ENCODE measurements at regions not wholly inside any gene's neighbourhood (a gene's known extent, or its start where the extent isn't known, plus 50 kb on each side); places are given as distances from the start of the nearest gene placed in this dataset.

DNA sequence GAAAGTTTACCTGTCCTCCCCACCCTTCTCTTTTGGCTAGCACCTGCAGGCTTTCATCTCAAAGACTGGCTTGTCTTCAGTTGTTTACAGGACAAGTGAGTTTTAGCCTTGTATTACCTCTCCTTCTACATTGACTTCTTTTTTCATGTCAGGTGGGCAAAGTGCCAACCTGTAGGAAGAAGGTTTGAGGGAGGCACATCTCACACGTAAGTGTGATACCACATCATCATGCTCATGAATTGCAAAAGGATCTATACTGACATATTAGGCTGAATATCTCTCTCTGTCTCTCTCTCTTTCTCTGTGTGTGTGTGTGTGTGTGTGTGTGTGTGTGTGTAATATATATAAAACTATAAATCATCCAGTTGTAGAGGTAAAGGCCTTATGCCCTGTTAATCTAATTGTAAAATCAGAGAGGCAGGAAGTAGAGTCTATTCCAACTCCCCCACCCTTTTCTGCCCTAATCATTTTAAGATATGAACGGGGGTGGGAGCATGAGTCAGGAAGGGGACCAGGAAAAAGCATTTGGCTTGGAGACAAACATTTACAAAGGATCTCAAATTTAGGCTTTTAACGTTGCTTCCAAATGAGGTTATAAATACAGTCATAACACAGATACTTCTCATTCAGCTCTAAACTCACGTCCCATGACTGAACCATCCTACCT is 107.0 kb upstream of the PFN2 start:
- TF ChIP-seq, protein P1, sequence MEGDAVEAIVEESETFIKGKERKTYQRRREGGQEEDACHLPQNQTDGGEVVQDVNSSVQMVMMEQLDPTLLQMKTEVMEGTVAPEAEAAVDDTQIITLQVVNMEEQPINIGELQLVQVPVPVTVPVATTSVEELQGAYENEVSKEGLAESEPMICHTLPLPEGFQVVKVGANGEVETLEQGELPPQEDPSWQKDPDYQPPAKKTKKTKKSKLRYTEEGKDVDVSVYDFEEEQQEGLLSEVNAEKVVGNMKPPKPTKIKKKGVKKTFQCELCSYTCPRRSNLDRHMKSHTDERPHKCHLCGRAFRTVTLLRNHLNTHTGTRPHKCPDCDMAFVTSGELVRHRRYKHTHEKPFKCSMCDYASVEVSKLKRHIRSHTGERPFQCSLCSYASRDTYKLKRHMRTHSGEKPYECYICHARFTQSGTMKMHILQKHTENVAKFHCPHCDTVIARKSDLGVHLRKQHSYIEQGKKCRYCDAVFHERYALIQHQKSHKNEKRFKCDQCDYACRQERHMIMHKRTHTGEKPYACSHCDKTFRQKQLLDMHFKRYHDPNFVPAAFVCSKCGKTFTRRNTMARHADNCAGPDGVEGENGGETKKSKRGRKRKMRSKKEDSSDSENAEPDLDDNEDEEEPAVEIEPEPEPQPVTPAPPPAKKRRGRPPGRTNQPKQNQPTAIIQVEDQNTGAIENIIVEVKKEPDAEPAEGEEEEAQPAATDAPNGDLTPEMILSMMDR (IDR thresholded peaks at IDR 0.05; ENCODE audit: poor library complexity), result no peak
- TF ChIP-seq EZH2 (IDR thresholded peaks at IDR 0.05; ENCODE audit: borderline replicate concordance), result no peak
- TF ChIP-seq EZH2phosphoT487 (IDR thresholded peaks at IDR 0.05; ENCODE audit: low read depth, severe bottlenecking, unreplicated experiment), result no peak

Data from hepatocyte (in vitro differentiated cells).